ENCODE measurements at regions not wholly inside any gene's neighbourhood (a gene's known extent, or its start where the extent isn't known, plus 50 kb on each side); places are given as distances from the start of the nearest gene placed in this dataset.
"Not testable (repeated sequence)": the region's sequence is repeated elsewhere in the genome, so short reads cannot be mapped to it uniquely, and the experiment has no call there.

GRCh38 chr4:125518281-125518680 is 203.5 kb downstream of the FAT4 start:
- DNase-seq: no peak

- no peak for DNase-seq
Measured at GRCh38 chr4:125519371-125520146, 204.8 kb downstream of the FAT4 start.

- no peak for DNase-seq
Measured at GRCh38 chr4:125520258-125520990, 205.7 kb downstream of the FAT4 start.

- no peak for DNase-seq
Measured at GRCh38 chr4:125522588-125522987, 207.8 kb downstream of the FAT4 start.

DNA sequence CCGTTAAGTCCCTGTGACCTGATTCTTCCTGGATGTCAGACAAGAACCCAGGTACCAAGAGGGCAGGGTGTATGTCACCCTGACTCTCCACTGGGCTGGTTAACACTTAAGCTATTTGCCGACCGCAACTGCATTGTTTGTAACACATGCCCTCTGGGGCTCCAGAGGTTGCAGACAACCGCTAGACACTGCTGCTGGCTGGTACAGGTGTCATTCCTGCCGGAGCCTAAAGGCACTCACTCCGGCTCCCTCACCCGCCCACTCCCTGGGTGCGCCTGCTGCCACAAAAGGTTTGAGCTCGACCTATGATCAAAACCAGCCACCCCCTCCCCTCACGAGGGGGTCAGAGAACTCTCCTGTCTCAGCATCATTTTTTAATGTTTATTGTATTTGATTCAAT is 208.2 kb downstream of the FAT4 start:
- DNase-seq: no peak

- no peak for DNase-seq
Measured at GRCh38 chr4:125526420-125526819, 211.7 kb downstream of the FAT4 start.

GRCh38 chr4:125527681-125528080 is 212.9 kb downstream of the FAT4 start:
- DNase-seq: no peak

GRCh38 chr4:125529071-125529470 is 214.3 kb downstream of the FAT4 start:
- DNase-seq: no peak

- no peak for DNase-seq
Measured at GRCh38 chr4:125538670-125539069, 223.9 kb downstream of the FAT4 start.

GRCh38 chr4:125539691-125540090 is 224.9 kb downstream of the FAT4 start:
- no peak for DNase-seq

DNA sequence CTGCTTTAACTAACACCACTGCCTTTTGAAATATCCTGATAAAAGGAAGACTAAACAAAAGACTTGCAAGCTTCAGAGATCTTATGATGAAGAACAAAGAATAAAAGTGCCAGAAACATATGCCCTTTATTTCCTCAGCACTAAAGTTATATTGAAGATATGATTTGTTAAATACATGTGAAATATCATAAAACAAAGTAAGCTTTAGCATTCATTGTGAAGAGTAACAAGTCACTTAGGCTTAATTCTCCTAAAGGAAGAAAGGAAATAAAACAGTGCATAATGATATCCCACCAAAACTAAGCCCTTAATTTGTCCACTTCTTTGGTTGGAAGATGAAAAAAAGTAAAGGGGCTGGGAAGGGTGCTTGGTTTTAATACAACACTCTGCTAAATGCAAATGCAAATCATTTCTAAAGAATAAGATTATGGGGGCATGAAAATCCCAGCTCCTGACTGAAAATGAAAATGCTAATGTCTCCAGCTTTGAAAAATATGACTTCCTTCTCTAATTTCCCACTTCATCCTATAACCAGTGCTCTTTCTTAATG is 227.2 kb downstream of the FAT4 start:
- DNase-seq: no peak

GRCh38 chr4:125546272-125546671 is 231.5 kb downstream of the FAT4 start:
- DNase-seq: no peak

GRCh38 chr4:125547836-125548235 is 233.1 kb downstream of the FAT4 start:
- DNase-seq: no peak

GRCh38 chr4:125550769-125551168 is 236.0 kb downstream of the FAT4 start:
- no peak for DNase-seq

DNA sequence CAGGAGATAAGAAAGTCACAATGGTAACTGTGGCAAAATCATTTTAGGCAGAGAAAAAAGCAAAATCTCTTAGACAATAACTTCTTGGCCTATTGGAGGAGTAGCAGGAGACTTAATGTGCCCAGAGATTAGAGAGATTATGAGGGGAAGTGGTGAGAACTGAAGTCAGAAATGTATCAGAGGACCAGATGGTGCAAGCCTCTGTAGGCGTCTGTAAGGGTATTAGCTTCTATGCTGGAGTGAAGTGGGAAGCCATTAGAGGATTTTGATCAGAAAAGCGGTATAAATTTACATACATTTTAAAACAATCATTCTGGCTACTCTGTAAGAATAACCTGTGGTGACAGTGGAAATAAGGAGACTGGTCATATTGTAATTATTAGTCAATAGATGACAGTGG is 236.7 kb downstream of the FAT4 start:
- no peak for DNase-seq

DNA sequence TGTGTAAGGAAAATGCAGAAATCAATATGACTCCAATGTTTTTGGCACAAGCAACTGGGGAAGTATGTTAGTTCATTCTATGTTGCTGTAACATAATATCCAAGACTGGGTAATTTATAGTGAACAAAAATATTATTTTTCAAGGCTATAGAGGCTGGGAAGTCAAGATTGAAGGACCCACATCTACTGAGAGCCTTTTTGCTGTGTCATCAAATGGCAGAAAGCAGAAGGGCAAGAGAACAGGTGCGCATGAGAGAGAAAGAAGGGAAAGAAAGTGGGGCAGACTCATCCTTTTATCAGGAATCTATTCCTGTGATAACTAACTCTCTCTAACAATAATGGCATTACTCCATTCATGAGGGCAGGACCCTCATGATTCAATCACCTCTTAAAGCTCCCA is 237.2 kb downstream of the FAT4 start:
- DNase-seq: no peak

- no peak for DNase-seq
Measured at GRCh38 chr4:125572601-125573000, 257.8 kb downstream of the FAT4 start.

- DNase-seq: no peak
Measured at GRCh38 chr4:125573368-125573767, 258.6 kb downstream of the FAT4 start.

GRCh38 chr4:125573786-125574185 is 259.0 kb downstream of the FAT4 start:
- no peak for DNase-seq

- no peak for DNase-seq
Measured at GRCh38 chr4:125582302-125582701, 267.5 kb downstream of the FAT4 start.

- DNase-seq: no peak
Measured at GRCh38 chr4:125590158-125590557, 275.4 kb downstream of the FAT4 start.

DNA sequence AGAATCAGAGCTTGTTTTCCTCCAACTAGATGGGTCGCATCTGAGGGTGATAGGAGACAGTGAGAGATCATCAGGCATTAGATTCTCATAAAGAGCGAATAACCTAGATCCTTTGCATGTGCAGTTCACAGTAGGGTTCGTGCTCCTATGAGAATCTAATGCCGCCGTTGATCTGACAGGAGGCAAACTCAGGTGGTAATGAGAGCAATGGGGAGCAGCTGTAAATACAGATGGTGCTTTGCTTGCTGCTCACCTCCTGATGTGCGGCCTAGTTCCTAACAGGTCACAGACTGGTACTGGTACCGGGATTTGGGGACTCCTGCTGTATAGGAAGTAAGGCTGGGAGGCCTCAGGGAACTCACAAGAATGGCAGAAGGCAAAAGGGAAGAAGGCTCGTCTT is 276.5 kb downstream of the FAT4 start:
- no peak for DNase-seq

DNA sequence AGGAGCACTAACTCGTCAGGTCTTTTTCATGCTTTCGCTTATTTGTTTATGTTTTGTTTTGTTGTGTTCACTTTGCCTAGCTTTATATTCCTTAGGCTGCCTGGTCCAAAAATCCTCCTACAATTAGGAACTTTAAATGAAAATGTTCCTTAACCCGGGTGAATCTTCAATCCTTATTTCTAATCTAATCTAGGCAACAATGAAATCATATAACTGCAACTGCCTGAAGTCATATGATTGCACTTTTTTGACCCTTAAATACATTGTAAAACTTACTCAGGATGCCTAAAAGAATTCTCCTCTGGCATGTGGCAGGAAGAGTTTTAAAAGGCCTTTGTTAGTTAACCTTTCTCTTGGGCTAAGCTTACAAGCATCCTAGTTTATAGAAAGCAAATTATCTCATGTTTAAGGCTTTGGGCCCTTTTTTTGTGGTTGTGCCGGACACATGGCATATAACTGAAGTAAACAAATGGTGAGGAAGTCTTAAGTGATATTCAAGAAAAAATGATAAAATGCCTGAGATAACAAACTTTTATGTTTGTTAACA is 279.4 kb downstream of the FAT4 start:
- no peak for DNase-seq

DNA sequence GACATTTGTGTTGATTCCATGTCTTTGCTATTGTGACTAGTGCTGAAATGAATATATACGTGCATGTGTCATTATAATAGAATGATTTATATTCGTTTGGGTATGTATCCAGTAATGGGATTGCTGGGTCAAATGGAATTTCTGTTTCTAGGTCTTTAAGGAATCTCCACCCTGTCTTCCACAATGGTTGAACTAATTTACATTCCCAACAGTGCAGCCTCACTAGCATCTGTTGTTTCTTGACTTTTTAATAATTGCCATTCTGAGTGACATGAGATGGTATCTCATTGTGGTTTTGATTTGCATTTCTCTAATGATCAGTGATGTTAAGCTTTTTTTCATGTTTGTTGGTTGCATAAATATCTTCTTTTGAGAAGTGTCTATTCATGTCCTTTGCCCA is 291.2 kb downstream of the FAT4 start:
- DNase-seq: not testable (repeated sequence)

All from AML-193 (cell line).